SK-N-SH (cell line): ENCODE measurements at regions not wholly inside any gene's neighbourhood (a gene's known extent, or its start where the extent isn't known, plus 50 kb on each side); places are given as distances from the start of the nearest gene placed in this dataset.

Experiments used
- CTCF ChIA-PET: fragments of 300-600, 350-600 bp; formaldehyde crosslinking; extraction: SDS; loops from one replicate; lab custom pipeline; 2021; lab: Yijun Ruan, JAX
- POLR2A ChIA-PET: fragments of 350-600 bp; sonication (Branson Sonifier 250); formaldehyde crosslinking; extraction: SDS; loops from one replicate; lab custom pipeline; 2020; ENCODE audit warnings: antibody characterized with exemption, inconsistent platforms; lab: Yijun Ruan, JAX
- DNase-seq: peaks from one replicate; pipeline ENCODE4 v3.0.0; 2012
- H2AFZ ChIP-seq: fragments of 200-600 bp; sonication (generic); 2 replicates; pipeline ENCODE4 v1.8.1; 2016; ENCODE audit warnings: antibody characterized with exemption, mild to moderate bottlenecking, low read depth
- H3F3A ChIP-seq: fragments of 200-600 bp; sonication (generic); replicated peaks from 2 replicates; pipeline ENCODE3; 2016; ENCODE audit warnings: antibody characterized with exemption, mild to moderate bottlenecking; ENCODE audit not compliant: insufficient read depth
- H3K27ac ChIP-seq, 2 experiments: fragments of 200-500 bp in 1 of 2; fragments of 200-600 bp in 1 of 2; sonication (Bioruptor generic) in 1 of 2; sonication (generic), shearing (Covaris generic) in 1 of 2; 2 replicates each; pipeline versions ENCODE4 v1.5.1 to v1.6.1; 2014 to 2016; ENCODE audit warnings: low read depth in 2 of 2, inconsistent platforms in 1 of 2, low read length in 1 of 2, mild to moderate bottlenecking in 1 of 2, mixed read lengths in 1 of 2
- H3K27me3 ChIP-seq: fragments of 200-600 bp; sonication (generic), shearing (Covaris generic); 2 replicates; pipeline ENCODE4 v1.6.1; 2016; ENCODE audit warnings: mixed run types; ENCODE audit not compliant: insufficient read depth
- H3K36me3 ChIP-seq, 2 experiments: fragments of 200-500 bp in 1 of 2; fragments of 200-600 bp in 1 of 2; sonication (Bioruptor generic) in 1 of 2; sonication (generic) in 1 of 2; replicated peaks in 1 of 2; 2 replicates each; pipeline versions ENCODE3 to v1.5.1; 2014 to 2016; ENCODE audit warnings: low read length in 1 of 2, mild to moderate bottlenecking in 1 of 2; ENCODE audit not compliant: insufficient read depth in 2 of 2, control insufficient read depth in 1 of 2
- H3K4me1 ChIP-seq, 2 experiments: fragments of 200-500 bp in 1 of 2; fragments of 200-600 bp in 1 of 2; sonication (Bioruptor generic) in 1 of 2; sonication (generic), shearing (Covaris generic) in 1 of 2; 2 replicates each; pipeline versions ENCODE4 v1.5.1 to v1.6.1; 2014 to 2016; ENCODE audit warnings: low read depth in 1 of 2, low read length in 1 of 2, mixed run types in 1 of 2; ENCODE audit not compliant: insufficient read depth in 2 of 2, control insufficient read depth in 1 of 2
- H3K4me2 ChIP-seq: fragments of 200-600 bp; sonication (generic), shearing (Covaris generic); 2 replicates; pipeline ENCODE4 v1.6.1; 2017; ENCODE audit warnings: mixed run types
- H3K4me3 ChIP-seq, 2 experiments: fragments of 200-500 bp in 1 of 2; fragments of 200-600 bp in 1 of 2; sonication (Bioruptor generic) in 1 of 2; sonication (generic), shearing (Covaris generic) in 1 of 2; 2 replicates each; pipeline versions ENCODE4 v1.5.1 to v1.8.1; 2014 to 2016; ENCODE audit warnings: low read depth in 2 of 2, inconsistent platforms in 1 of 2, low read length in 1 of 2, mild to moderate bottlenecking in 1 of 2, mixed read lengths in 1 of 2, moderate library complexity in 1 of 2
- H3K79me2 ChIP-seq: fragments of 200-600 bp; sonication (generic); 2 replicates; pipeline ENCODE4 v1.8.1; 2017; ENCODE audit warnings: mild to moderate bottlenecking; ENCODE audit not compliant: insufficient read depth
- H3K9ac ChIP-seq: fragments of 200-600 bp; sonication (generic); 2 replicates; pipeline ENCODE4 v1.6.1; 2017; ENCODE audit warnings: mixed run types
- H3K9me2 ChIP-seq: fragments of 200-600 bp; sonication (generic); 2 replicates; pipeline ENCODE4 v1.6.1; 2017; ENCODE audit warnings: mixed run types
- H3K9me3 ChIP-seq: fragments of 200-600 bp; sonication (generic); 2 replicates; pipeline ENCODE4 v1.6.1; 2017; ENCODE audit warnings: mixed run types, mild to moderate bottlenecking, moderate library complexity
- H4K20me1 ChIP-seq: fragments of 200-600 bp; sonication (generic); 2 replicates; pipeline ENCODE4 v1.6.1; 2017; ENCODE audit warnings: mild to moderate bottlenecking, mixed run types; ENCODE audit not compliant: insufficient read depth
- CTCF ChIP-seq: fragments of 200-600 bp; sonication (generic); IDR thresholded peaks from 2 replicates; pipeline ENCODE4 v1.6.1; 2017; ENCODE audit warnings: antibody characterized with exemption, mild to moderate bottlenecking, moderate library complexity
- EP300 ChIP-seq, 2 experiments: IDR thresholded peaks; 2 replicates each; pipeline versions ENCODE4 v1.4.0 to v1.6.1; 2012; ENCODE audit warnings: borderline replicate concordance in 1 of 2, low read depth in 1 of 2, low read length in 1 of 2
- GATA2 ChIP-seq: sonication (generic); formaldehyde crosslinking; IDR thresholded peaks from 2 replicates; pipeline ENCODE4 v1.5.0; 2020; ENCODE audit warnings: mild to moderate bottlenecking, missing genetic modification reagents
- POLR2AphosphoS5 ChIP-seq: IDR thresholded peaks from 2 replicates; pipeline ENCODE4 v1.6.1; 2012; ENCODE audit warnings: low read depth, low read length
- WGBS: methylation state at CpG from one replicate; pipeline ENCODE4 v1.1.6; 2017; ENCODE audit warnings: low lambda C conversion rate; 5-methylcytosine and 5-hydroxymethylcytosine counted together
- TF ChIP-seq, protein P1 (sequence below): IDR thresholded peaks from 2 replicates; pipeline ENCODE4 v1.6.1; 2012; ENCODE audit warnings: mild to moderate bottlenecking, low read depth, low read length, moderate library complexity
- TF ChIP-seq, protein P2 (sequence below): IDR thresholded peaks from 2 replicates; pipeline ENCODE4 v1.4.0; 2012; ENCODE audit warnings: low read depth, borderline replicate concordance
- TF ChIP-seq, protein P3 (sequence below): fragments of 150-350 bp; IDR thresholded peaks from 2 replicates; pipeline ENCODE4 v1.6.1; 2016; ENCODE audit warnings: mild to moderate bottlenecking, low read depth, low read length
- TF ChIP-seq, protein P4 (sequence below): IDR thresholded peaks from 2 replicates; pipeline ENCODE4 v1.4.0; 2012; ENCODE audit warnings: low read depth

DNA sequence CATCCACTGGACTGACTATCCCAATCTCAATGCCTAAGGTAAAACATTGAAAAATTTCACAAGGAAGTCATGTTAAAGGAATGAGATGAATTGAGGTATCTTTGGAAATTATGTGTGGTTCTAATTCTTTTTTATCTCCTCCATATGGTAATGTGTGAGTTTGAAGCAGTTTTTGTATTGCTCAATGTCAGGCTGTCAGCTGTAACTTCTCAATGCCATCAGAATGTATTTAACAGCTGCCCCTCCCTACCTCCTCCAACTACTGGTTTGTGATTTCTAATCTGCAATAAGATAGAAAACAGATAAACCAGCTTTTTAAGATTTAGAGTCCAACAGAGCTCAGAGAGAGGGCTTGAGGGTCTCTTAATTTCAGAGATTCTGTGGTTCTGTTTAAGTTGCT, 1005.8 kb upstream of the ADGRB3 start (continued):
- TF ChIP-seq POLR2AphosphoS5 = no peak
- peak in 1 of 2 experiments; percentile 74; a peak in 1 of 4 replicates for TF ChIP-seq EP300 (IDR thresholded peaks at IDR 0.05; ENCODE audit: borderline replicate concordance in 1 of 2, low read depth in 1 of 2, low read length in 1 of 2)

GRCh38 chr6:67615796-67616195, 1019.3 kb upstream of the ADGRB3 start:
- POLR2A ChIA-PET = no interaction called here
- WGBS = 47% methylated on average over 7 of the region's 7 CpGs
- no peaks in the 10 kb centered on the region for H3K27me3 ChIP-seq

More at GRCh38 chr6:67615796-67616195, 1019.3 kb upstream of the ADGRB3 start:
- no peaks in the 10 kb centered on the region for H3K4me1 ChIP-seq
- no peaks in the 10 kb centered on the region for H4K20me1 ChIP-seq
- no peak for DNase-seq
- TF ChIP-seq, protein P1, sequence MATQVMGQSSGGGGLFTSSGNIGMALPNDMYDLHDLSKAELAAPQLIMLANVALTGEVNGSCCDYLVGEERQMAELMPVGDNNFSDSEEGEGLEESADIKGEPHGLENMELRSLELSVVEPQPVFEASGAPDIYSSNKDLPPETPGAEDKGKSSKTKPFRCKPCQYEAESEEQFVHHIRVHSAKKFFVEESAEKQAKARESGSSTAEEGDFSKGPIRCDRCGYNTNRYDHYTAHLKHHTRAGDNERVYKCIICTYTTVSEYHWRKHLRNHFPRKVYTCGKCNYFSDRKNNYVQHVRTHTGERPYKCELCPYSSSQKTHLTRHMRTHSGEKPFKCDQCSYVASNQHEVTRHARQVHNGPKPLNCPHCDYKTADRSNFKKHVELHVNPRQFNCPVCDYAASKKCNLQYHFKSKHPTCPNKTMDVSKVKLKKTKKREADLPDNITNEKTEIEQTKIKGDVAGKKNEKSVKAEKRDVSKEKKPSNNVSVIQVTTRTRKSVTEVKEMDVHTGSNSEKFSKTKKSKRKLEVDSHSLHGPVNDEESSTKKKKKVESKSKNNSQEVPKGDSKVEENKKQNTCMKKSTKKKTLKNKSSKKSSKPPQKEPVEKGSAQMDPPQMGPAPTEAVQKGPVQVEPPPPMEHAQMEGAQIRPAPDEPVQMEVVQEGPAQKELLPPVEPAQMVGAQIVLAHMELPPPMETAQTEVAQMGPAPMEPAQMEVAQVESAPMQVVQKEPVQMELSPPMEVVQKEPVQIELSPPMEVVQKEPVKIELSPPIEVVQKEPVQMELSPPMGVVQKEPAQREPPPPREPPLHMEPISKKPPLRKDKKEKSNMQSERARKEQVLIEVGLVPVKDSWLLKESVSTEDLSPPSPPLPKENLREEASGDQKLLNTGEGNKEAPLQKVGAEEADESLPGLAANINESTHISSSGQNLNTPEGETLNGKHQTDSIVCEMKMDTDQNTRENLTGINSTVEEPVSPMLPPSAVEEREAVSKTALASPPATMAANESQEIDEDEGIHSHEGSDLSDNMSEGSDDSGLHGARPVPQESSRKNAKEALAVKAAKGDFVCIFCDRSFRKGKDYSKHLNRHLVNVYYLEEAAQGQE = no peak
- TF ChIP-seq, protein P2, sequence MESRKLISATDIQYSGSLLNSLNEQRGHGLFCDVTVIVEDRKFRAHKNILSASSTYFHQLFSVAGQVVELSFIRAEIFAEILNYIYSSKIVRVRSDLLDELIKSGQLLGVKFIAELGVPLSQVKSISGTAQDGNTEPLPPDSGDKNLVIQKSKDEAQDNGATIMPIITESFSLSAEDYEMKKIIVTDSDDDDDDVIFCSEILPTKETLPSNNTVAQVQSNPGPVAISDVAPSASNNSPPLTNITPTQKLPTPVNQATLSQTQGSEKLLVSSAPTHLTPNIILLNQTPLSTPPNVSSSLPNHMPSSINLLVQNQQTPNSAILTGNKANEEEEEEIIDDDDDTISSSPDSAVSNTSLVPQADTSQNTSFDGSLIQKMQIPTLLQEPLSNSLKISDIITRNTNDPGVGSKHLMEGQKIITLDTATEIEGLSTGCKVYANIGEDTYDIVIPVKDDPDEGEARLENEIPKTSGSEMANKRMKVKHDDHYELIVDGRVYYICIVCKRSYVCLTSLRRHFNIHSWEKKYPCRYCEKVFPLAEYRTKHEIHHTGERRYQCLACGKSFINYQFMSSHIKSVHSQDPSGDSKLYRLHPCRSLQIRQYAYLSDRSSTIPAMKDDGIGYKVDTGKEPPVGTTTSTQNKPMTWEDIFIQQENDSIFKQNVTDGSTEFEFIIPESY = no peak
- TF ChIP-seq, protein P3, sequence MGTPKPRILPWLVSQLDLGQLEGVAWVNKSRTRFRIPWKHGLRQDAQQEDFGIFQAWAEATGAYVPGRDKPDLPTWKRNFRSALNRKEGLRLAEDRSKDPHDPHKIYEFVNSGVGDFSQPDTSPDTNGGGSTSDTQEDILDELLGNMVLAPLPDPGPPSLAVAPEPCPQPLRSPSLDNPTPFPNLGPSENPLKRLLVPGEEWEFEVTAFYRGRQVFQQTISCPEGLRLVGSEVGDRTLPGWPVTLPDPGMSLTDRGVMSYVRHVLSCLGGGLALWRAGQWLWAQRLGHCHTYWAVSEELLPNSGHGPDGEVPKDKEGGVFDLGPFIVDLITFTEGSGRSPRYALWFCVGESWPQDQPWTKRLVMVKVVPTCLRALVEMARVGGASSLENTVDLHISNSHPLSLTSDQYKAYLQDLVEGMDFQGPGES = no peak
- TF ChIP-seq, protein P4, sequence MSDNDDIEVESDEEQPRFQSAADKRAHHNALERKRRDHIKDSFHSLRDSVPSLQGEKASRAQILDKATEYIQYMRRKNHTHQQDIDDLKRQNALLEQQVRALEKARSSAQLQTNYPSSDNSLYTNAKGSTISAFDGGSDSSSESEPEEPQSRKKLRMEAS = no peak
- no peak for TF ChIP-seq GATA2
- no peak for TF ChIP-seq CTCF
- H3K4me2 ChIP-seq = no peak overlapping the region
- no peaks in the 10 kb centered on the region for H3F3A ChIP-seq
- no peaks in the 10 kb centered on the region for H3K9me2 ChIP-seq
- CTCF ChIA-PET = no interaction called here
- no peak overlapping the region for H3K9ac ChIP-seq
- no peak overlapping the region for H2AFZ ChIP-seq
- no peak overlapping the region for H3K27ac ChIP-seq
- H3K79me2 ChIP-seq = no peaks in the 10 kb centered on the region
- H3K4me3 ChIP-seq = no peak overlapping the region
- no peaks in the 10 kb centered on the region for H3K36me3 ChIP-seq
- H3K9me3 ChIP-seq = no peaks in the 10 kb centered on the region; the same call in 1 of the 2 replicates
